22Rv1 (cell line): ENCODE measurements at regions not wholly inside any gene's neighbourhood (a gene's known extent, or its start where the extent isn't known, plus 50 kb on each side); places are given as distances from the start of the nearest gene placed in this dataset.
A peak's percentile ranks its signal among the peaks of the same experiment; 100 is the strongest.

ENCODE experiments used
- H3K27ac ChIP-seq: fragments of 450-650 bp; 2 replicates; pipeline ENCODE4 v1.5.1; 2017
- ZFX ChIP-seq: fragments of 450-650 bp; IDR thresholded peaks from 2 replicates; pipeline ENCODE4 v1.6.1; 2017; ENCODE audit warnings: antibody characterized with exemption, borderline replicate concordance
- TF ChIP-seq, protein P1 (sequence below): fragments of 450-650 bp; IDR thresholded peaks from 2 replicates; pipeline ENCODE4 v1.5.1; 2017; ENCODE audit warnings: mild to moderate bottlenecking

DNA sequence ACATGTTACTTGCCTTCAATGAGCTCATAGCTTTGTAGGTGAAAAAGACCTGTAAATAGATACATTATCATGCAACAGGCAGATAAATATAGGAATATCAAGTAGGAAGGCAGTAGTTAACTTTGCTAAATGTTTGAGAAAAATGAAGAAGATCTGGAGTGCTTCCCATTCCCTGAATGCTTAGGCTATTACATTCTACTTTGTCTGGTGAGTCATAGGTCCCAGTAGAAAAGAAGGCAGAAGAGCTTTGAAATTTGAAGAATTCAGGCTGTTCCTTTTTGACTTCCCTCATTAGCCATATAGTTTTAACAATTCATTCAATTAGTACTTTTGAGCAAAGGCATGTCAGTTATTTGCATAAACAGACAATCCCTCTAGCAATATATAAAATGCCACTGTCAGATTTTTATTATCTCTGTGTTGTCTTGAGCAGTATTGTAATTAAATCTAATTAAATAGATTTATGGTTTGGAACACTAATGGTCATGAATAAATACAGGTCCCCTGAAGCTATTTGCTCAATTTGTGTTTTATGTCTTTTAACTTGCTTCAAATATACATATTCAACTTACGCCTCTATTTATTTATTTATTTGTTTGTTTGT, 875.0 kb downstream of the REEP3 start:
- H3K27ac ChIP-seq = 0 out of 2 replicates have a peak overlapping the region, but pooled peaks have one; percentile 10
- no peak for TF ChIP-seq ZFX
- TF ChIP-seq, protein P1, sequence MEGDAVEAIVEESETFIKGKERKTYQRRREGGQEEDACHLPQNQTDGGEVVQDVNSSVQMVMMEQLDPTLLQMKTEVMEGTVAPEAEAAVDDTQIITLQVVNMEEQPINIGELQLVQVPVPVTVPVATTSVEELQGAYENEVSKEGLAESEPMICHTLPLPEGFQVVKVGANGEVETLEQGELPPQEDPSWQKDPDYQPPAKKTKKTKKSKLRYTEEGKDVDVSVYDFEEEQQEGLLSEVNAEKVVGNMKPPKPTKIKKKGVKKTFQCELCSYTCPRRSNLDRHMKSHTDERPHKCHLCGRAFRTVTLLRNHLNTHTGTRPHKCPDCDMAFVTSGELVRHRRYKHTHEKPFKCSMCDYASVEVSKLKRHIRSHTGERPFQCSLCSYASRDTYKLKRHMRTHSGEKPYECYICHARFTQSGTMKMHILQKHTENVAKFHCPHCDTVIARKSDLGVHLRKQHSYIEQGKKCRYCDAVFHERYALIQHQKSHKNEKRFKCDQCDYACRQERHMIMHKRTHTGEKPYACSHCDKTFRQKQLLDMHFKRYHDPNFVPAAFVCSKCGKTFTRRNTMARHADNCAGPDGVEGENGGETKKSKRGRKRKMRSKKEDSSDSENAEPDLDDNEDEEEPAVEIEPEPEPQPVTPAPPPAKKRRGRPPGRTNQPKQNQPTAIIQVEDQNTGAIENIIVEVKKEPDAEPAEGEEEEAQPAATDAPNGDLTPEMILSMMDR = no peak

DNA sequence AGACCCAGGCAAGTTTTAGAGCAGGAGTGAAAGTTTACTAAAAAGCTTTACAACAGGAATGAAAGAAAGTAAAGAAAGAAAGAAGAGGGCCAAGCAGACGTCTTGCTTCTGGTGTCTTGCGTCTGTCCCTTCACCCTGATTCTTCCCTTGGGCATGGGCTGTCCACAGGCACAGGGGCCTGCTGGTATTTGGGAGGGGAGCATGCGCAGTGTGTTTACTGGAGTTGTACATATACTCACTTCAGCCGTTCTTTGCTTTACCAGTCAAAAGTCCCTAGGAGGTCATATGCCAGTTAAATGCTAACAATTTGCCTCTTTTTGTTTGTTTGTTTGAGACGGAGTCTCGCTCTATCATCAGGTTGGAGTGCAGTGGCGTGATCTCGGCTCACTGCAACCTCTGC, 875.9 kb downstream of the REEP3 start:
- TF ChIP-seq ZFX = no peak
- TF ChIP-seq, protein P1 = no peak
- no peak overlapping the region for H3K27ac ChIP-seq

DNA sequence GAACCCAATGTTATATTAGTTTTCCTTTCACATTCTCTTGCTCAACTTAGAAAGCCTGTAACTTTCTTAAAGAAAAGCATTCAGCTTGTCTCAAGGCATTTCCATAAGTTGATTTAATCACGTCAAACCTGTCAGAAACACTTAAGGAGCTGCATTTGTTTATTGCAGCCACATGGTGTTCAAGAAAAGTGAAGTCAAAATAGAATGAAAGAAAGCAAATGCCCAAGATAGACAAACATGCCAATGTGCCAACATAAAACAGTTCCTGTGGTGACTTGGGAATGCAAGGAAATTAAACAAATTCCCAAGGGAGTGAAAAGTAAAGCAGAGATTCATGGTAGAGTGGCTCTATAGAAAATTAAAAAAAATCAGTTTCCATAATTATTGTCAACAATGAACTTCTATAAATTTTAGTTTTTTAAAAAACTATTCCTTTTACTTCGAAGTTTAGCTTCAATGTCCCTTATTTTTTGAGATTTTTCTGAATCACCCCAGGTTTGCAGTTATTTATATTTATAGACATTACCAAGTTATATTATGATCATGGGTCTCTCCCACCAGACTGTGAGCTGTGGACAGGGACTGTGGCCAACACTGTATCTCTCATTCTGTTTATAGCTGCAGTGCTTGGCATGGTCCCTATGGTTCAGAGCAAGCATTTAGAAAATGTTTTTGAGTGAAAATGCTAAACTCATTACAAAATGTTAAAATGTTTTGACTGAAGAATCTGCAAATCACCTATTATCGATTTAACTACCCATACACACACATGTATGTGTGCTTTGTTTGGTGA, 887.4 kb downstream of the REEP3 start:
- no peak overlapping the region for H3K27ac ChIP-seq
- TF ChIP-seq, protein P1 = no peak
- TF ChIP-seq ZFX = no peak

DNA sequence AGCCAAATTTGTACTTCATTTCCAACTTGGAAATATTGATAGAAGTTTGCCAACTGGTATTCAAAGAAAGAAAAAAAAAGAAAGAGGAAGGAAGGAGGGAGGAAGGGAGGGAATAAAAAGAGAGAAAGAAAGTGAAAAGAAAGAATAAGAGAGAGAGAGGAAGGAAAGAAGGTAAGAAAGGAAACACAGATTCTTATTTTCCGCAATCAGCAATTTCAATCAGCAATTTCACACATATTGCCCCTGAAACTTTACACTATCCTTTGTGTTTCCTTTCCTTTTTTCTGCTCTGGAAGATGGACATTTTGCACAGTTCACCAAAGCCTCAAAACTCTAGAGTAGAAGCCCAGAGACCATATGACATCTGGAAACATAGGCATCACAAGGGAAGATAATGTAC, 888.1 kb downstream of the REEP3 start:
- no peak for TF ChIP-seq ZFX
- TF ChIP-seq, protein P1 = no peak
- H3K27ac ChIP-seq = no peak overlapping the region

GRCh38 chr10:64416011-64416410, 894.8 kb downstream of the REEP3 start:
- H3K27ac ChIP-seq = no peak overlapping the region
- TF ChIP-seq ZFX = no peak
- TF ChIP-seq, protein P1 = no peak

GRCh38 chr10:64419461-64419860, 898.3 kb downstream of the REEP3 start:
- TF ChIP-seq, protein P1 = no peak
- TF ChIP-seq ZFX = no peak
- H3K27ac ChIP-seq = no peak overlapping the region

- TF ChIP-seq ZFX = no peak
- TF ChIP-seq, protein P1 = no peak
- H3K27ac ChIP-seq = no peak overlapping the region
Observed at GRCh38 chr10:64426745-64427144, 905.5 kb downstream of the REEP3 start.
